GM19025 (cell line): ENCODE measurements at regions not wholly inside any gene's neighbourhood (a gene's known extent, or its start where the extent isn't known, plus 50 kb on each side); places are given as distances from the start of the nearest gene placed in this dataset.
"Not testable (repeated sequence)": the region's sequence is repeated elsewhere in the genome, so short reads cannot be mapped to it uniquely, and the experiment has no call there.

Experiments
- ATAC-seq: cut with Tn5 transposase; IDR thresholded peaks from one replicate; pipeline ENCODE4 v1.9.1; 2021; ENCODE audit warnings: mild to moderate bottlenecking, low read depth, moderate library complexity; ENCODE audit not compliant: unreplicated experiment

- ATAC-seq = no peak
These were observed 101.1 kb upstream of the FAT3 start for GRCh38 chr11:92123540-92123939.

- ATAC-seq = no peak
These were observed 102.1 kb upstream of the FAT3 start for GRCh38 chr11:92122561-92122960.

- ATAC-seq = no peak
These were observed 113.3 kb upstream of the FAT3 start for GRCh38 chr11:92111287-92111686.

- no peak for ATAC-seq
These were observed 115.2 kb upstream of the FAT3 start for GRCh38 chr11:92109466-92109865.

- ATAC-seq = no peak
These were observed 117.3 kb upstream of the FAT3 start for GRCh38 chr11:92107331-92107730.

GRCh38 chr11:92104349-92104748, 120.3 kb upstream of the FAT3 start:
- no peak for ATAC-seq

GRCh38 chr11:92101920-92102319, 122.7 kb upstream of the FAT3 start:
- ATAC-seq = no peak

GRCh38 chr11:92099183-92099582, 125.4 kb upstream of the FAT3 start:
- ATAC-seq = no peak

- ATAC-seq = no peak
These were observed 126.4 kb upstream of the FAT3 start for GRCh38 chr11:92098172-92098571.

- no peak for ATAC-seq
These were observed 136.7 kb upstream of the FAT3 start for GRCh38 chr11:92087725-92088537.

GRCh38 chr11:92083123-92083522, 141.5 kb upstream of the FAT3 start:
- ATAC-seq = no peak

GRCh38 chr11:92082652-92083051, 142.0 kb upstream of the FAT3 start:
- no peak for ATAC-seq

GRCh38 chr11:92074498-92074897, 150.1 kb upstream of the FAT3 start:
- not testable (repeated sequence) for ATAC-seq

- ATAC-seq = no peak
These were observed 153.0 kb upstream of the FAT3 start for GRCh38 chr11:92071660-92072059.

- no peak for ATAC-seq
These were observed 154.4 kb upstream of the FAT3 start for GRCh38 chr11:92070026-92070889.

- ATAC-seq = no peak
These were observed 157.6 kb upstream of the FAT3 start for GRCh38 chr11:92067016-92067415.

GRCh38 chr11:92061456-92062062, 163.1 kb upstream of the FAT3 start:
- no peak for ATAC-seq

- no peak for ATAC-seq
These were observed 166.7 kb upstream of the FAT3 start for GRCh38 chr11:92057849-92058442.

- no peak for ATAC-seq
These were observed 171.4 kb upstream of the FAT3 start for GRCh38 chr11:92053216-92053615.

GRCh38 chr11:92050305-92050704, 174.3 kb upstream of the FAT3 start:
- ATAC-seq = no peak

GRCh38 chr11:92048415-92048814, 176.2 kb upstream of the FAT3 start:
- ATAC-seq = no peak
